ENCODE measurements at regions not wholly inside any gene's neighbourhood (a gene's known extent, or its start where the extent isn't known, plus 50 kb on each side); places are given as distances from the start of the nearest gene placed in this dataset.

DNA sequence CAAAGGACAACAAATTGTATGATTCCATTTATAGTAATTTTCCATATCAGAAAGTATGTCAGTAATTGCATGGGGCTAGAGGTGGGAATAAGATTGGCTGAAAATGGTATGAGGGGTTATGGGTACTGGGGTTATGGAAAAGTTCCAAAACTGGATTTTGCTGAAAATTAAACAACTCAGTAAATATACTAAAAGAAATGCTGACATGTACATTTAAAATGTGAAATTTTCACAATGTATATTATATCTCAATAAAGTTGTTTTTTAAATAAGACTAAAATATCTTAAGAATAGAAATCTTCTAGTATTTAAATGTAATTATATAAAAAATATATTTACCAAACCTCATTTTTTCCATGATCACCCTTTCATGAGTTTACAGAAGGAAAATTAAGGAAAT is 844.9 kb upstream of the SLIT2 start:
- no peak for DNase-seq (ENCODE audit: low read depth in 3 of 3)

GRCh38 chr4:19403786-19404370 is 847.8 kb upstream of the SLIT2 start:
- DNase-seq (ENCODE audit: low read depth in 3 of 3), result no peak

- no peak for DNase-seq (ENCODE audit: low read depth in 3 of 3)
These were observed 849.1 kb upstream of the SLIT2 start for GRCh38 chr4:19402581-19403065.

- DNase-seq (ENCODE audit: low read depth in 3 of 3), result no peak
These were observed 850.2 kb upstream of the SLIT2 start for GRCh38 chr4:19401301-19402080.

DNA sequence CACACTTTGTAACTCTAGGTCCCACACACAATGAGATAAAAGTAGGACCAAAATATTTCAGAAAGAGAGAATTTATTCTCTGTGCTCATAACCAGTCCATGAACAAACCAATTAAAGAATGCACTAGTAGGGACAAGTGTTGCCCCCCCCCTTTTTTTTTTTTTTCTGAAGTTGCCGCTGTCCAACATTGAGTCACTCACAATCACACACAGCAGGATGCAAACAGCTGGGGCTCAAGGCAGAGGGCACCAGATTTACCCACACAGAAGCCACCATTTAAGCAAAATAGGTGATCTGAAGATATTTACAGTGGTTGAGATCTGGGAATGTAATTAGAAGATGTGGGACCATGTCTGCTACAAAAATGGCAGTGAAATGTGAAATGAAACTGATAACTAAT is 850.9 kb upstream of the SLIT2 start:
- no peak for DNase-seq (ENCODE audit: low read depth in 3 of 3)

GRCh38 chr4:19399001-19399400 is 852.7 kb upstream of the SLIT2 start:
- DNase-seq (ENCODE audit: low read depth in 3 of 3), result no peak

GRCh38 chr4:19386786-19387185 is 864.9 kb upstream of the SLIT2 start:
- no peak for DNase-seq (ENCODE audit: low read depth in 3 of 3)

GRCh38 chr4:19382993-19383756 is 868.5 kb upstream of the SLIT2 start:
- DNase-seq (ENCODE audit: low read depth in 3 of 3), result no peak

- DNase-seq (ENCODE audit: low read depth in 3 of 3), result no peak
These were observed 870.6 kb upstream of the SLIT2 start for GRCh38 chr4:19381068-19381467.

DNA sequence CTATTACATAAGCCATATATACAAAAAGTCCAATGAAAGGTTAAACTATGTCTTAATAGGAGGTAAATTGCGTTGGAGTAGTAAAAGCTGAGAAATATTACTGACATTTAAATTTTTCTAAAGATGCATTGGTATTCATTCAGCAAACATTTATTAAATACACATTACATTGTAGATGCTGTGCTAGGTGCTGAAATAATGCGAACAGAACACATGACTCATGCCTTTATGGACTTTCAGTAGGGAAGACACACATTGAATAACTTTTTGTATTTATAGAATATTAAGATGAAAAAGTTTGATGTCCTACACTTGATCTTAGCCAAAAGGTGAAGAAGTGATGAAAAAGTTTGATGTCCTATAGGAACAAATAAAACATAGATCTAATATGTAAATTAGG is 871.1 kb upstream of the SLIT2 start:
- no peak for DNase-seq (ENCODE audit: low read depth in 3 of 3)

DNA sequence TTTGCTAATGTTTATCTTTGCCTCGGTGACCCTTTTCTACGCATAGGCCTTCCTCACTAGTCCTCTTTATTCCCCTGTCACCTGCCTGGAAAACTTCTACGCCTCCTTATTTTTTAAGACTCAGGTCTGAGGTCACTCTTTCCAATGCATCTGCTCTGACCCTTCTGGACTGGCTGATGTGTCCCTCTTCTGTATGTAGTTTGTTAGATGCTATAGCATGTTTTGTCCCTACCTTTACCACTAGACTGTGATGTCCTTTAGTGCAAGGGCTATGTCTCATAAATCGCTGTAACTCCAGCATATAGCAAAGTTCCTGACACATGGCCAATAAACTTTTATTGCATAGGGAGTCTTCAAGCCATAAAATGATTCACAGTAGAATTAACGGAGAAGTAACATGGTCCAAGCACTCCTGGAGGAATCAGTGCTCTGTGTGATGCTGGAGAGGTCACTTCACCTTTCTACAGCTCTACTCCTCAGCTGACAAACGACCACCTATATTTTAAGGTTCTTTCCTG is 872.5 kb upstream of the SLIT2 start:
- no peak for DNase-seq (ENCODE audit: low read depth in 3 of 3)

- no peak for DNase-seq (ENCODE audit: low read depth in 3 of 3)
These were observed 875.8 kb upstream of the SLIT2 start for GRCh38 chr4:19375931-19376330.

- DNase-seq (ENCODE audit: low read depth in 3 of 3), result no peak
These were observed 876.4 kb upstream of the SLIT2 start for GRCh38 chr4:19375136-19375804.

DNA sequence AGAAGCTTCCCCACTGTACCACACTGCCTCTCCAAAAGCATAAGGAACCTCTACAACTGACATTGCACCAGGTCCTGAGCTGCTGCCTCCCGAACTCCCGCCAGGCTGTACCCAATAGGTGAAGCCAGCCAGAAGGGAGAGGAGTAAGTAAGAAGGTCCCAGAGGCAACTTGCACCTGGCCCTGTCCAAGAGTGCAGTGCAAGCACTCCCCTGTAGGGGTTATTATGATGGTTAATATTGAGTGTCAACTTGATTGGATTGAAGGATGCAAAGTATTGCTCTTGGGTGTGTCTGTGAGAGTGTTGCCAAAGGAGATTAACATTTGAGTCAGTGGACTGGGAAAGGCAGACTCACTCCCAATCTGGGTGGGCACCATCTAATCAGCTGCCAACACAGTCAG is 879.3 kb upstream of the SLIT2 start:
- DNase-seq (ENCODE audit: low read depth in 3 of 3), result no peak

DNA sequence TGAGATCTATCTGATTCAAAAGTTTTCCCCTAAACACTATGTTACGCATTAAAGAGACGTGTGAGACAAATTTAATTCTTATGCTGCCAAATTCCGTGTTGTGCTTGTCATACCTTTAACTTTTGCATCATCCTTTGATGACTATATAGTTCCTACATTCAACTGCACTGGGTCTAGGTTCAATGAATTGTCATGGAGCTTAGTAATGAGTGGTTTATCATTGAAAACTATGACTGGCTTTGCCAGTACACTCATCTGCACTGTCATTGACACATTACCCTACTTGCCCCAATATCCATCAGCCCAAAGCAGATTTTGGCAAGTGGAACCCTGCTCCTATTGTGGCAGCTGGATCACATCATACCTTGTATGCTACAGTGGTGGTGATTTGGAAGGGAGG is 882.9 kb upstream of the SLIT2 start:
- no peak for DNase-seq (ENCODE audit: low read depth in 3 of 3)

DNA sequence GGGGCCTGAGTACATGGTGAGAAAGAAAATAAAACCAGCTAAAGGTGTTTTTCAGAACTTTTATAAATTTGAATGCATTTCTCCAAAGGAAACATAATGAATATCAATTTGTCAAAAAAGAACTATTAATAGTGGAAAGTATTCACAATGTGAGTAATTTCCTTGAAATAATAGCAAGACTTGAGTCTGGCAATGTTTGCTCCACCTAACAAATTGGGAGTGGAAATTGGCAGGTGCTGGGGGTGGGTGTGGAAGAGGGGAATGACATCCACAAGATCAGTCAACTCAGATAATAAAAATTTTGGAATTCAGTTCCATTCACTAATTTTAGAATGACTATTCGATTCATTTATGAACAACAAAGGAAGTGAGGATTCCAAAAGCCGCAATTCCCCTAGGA is 884.8 kb upstream of the SLIT2 start:
- no peak for DNase-seq (ENCODE audit: low read depth in 3 of 3)

GRCh38 chr4:19358015-19358414 is 893.7 kb upstream of the SLIT2 start:
- no peak for DNase-seq (ENCODE audit: low read depth in 3 of 3)

DNA sequence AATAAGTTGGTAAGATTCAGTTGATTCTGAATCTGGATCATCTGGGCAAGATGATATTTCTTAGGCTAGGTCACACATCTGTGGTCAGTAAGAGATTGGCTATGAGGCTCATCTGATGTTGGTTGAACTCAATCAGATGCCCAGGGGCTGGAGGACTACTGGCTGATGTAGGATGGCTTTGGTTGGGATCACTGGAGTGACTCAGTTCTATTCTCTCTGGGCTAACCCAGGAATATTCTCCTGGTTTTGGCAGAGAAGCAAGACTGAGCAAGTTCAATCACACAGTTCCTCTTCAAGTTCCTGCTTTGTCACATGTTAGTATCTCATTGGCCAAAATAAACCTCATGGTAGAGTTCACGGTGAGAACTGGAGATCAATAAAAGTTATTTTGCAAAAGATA is 902.3 kb upstream of the SLIT2 start:
- DNase-seq (ENCODE audit: low read depth in 3 of 3), result no peak

GRCh38 chr4:19348746-19349145 is 903.0 kb upstream of the SLIT2 start:
- no peak for DNase-seq (ENCODE audit: low read depth in 3 of 3)

- no peak for DNase-seq (ENCODE audit: low read depth in 3 of 3)
These were observed 905.1 kb upstream of the SLIT2 start for GRCh38 chr4:19346636-19347035.

DNA sequence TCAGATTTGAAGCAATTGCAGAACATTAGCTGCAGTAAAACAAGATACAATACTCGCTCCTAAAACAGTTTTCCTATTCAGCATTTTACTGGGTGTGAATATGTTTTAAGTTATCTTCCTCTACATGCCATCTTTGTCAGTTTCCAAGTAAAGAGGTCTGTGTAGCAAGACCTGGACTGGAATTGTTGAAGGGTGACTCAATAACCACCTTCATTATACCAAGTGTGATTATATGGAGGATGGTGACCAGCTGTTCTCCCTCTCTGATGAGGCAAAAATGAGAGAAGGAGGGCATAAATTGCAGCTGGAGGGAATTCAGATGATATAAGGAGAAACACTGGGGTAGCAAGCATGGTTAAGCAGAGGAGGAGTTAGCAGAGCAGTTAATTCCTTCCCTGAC is 922.1 kb upstream of the SLIT2 start:
- no peak for DNase-seq (ENCODE audit: low read depth in 3 of 3)

DNA sequence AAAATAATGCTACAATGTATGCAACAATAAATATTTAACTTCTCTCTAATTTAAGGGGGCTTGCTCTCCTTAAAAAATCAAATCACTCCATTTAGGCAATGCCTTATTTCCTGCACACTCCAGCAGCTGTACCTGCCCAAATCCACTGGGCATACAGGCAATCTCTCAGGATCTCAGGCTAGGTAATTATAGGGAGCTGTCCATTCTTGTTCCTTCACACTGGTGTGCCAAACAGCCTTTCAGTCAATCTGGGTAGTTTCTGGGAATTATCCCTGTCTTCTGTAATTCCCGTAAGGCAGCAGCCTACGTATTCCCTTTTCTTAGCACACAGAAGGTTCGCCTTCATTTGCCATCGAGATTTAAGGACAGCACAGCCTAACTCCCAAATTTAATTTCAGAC is 922.6 kb upstream of the SLIT2 start:
- no peak for DNase-seq (ENCODE audit: low read depth in 3 of 3)
